ENCODE measurements at regions not wholly inside any gene's neighbourhood (a gene's known extent, or its start where the extent isn't known, plus 50 kb on each side); places are given as distances from the start of the nearest gene placed in this dataset.

GRCh38 chr9:88645879-88646199 is 110.9 kb downstream of the NXNL2 start:
- Histone ChIP-seq H3K9me3 (no peaks in the 10 kb centered on the region), H3K27ac (no peak overlapping the region), H3K4me1 (no peaks in the 10 kb centered on the region), H3K36me3 (ENCODE audit: insufficient read depth in 1 of 2, low read depth in 1 of 2) (no peaks in the 10 kb centered on the region), H3K4me3 (no peak overlapping the region), H3K27me3 (ENCODE audit: insufficient read depth in 3 of 3, low read length in 2 of 3) (no peaks in the 10 kb centered on the region)
- DNase-seq: no peak
- 87 to 92% (median 90%) methylated on average over 10 of the region's 10 CpGs for WGBS, 3 donors
- no peak for ATAC-seq
- TF ChIP-seq CTCF (IDR thresholded peaks at IDR 0.05): no peak
- intact Hi-C loops (cut with DNase I): no loop called here

- no peak overlapping the region for H3K4me3 ChIP-seq
- no peak for ATAC-seq
- intact Hi-C loops (cut with DNase I): no loop called here
- WGBS, 3 donors: 64 to 69% (median 68%) methylated on average over 8 of the region's 8 CpGs
- no peaks in the 10 kb centered on the region for H3K9me3 ChIP-seq
- H3K4me1 ChIP-seq: no peaks in the 10 kb centered on the region
- TF ChIP-seq CTCF (IDR thresholded peaks at IDR 0.05): no peak
- H3K36me3 ChIP-seq (ENCODE audit: insufficient read depth in 1 of 2, low read depth in 1 of 2): no peaks in the 10 kb centered on the region
- DNase-seq: no peak
- no peak overlapping the region for H3K27ac ChIP-seq
- H3K27me3 ChIP-seq (ENCODE audit: insufficient read depth in 3 of 3, low read length in 2 of 3): no peaks in the 10 kb centered on the region
Measured at GRCh38 chr9:88646539-88647300, 111.7 kb downstream of the NXNL2 start.

GRCh38 chr9:88651682-88652633 is 117.0 kb downstream of the NXNL2 start:
- ATAC-seq (peak; percentile 61 to 90 (median 80)), DNase-seq (peak; percentile 87 to 90)
- intact Hi-C loops (cut with DNase I): no loop called here
- no peak overlapping the region for H3K27ac ChIP-seq
- no peaks in the 10 kb centered on the region for H3K27me3 ChIP-seq (ENCODE audit: insufficient read depth in 3 of 3, low read length in 2 of 3)
- H3K4me3 ChIP-seq: no peak overlapping the region
- H3K36me3 ChIP-seq (ENCODE audit: insufficient read depth in 1 of 2, low read depth in 1 of 2): no peaks in the 10 kb centered on the region
- H3K4me1 ChIP-seq: no peaks in the 10 kb centered on the region
- no peaks in the 10 kb centered on the region for H3K9me3 ChIP-seq
- peak; percentile 4 for TF ChIP-seq CTCF (IDR thresholded peaks at IDR 0.05)
- 28 to 34% (median 31%) methylated on average over 10 of the region's 10 CpGs for WGBS, 3 donors

- WGBS, 3 donors: 50 to 58% (median 51%) methylated on average over 1 of the region's 1 CpG
- TF ChIP-seq CTCF (IDR thresholded peaks at IDR 0.05): no peak
- H3K36me3 ChIP-seq (ENCODE audit: insufficient read depth in 1 of 2, low read depth in 1 of 2): no peaks in the 10 kb centered on the region
- ATAC-seq: no peak
- no peak overlapping the region for H3K4me3 ChIP-seq
- no peak for DNase-seq
- intact Hi-C loops (cut with DNase I): no loop called here
- H3K27me3 ChIP-seq (ENCODE audit: insufficient read depth in 3 of 3, low read length in 2 of 3): no peaks in the 10 kb centered on the region
- H3K4me1 ChIP-seq: no peaks in the 10 kb centered on the region
- H3K27ac ChIP-seq: no peak overlapping the region
- no peaks in the 10 kb centered on the region for H3K9me3 ChIP-seq
Measured at GRCh38 chr9:88652876-88653275, 117.9 kb downstream of the NXNL2 start.
